Pons (tissue), 1 donor: ENCODE measurements at regions not wholly inside any gene's neighbourhood (a gene's known extent, or its start where the extent isn't known, plus 50 kb on each side); places are given as distances from the start of the nearest gene placed in this dataset.
A peak's percentile ranks its signal among the peaks of the same experiment; 100 is the strongest.

Source experiments
- DNase-seq: peaks from one replicate; pipeline ENCODE4 v3.0.0-alpha.2; 2016; ENCODE audit warnings: low spot score

DNA sequence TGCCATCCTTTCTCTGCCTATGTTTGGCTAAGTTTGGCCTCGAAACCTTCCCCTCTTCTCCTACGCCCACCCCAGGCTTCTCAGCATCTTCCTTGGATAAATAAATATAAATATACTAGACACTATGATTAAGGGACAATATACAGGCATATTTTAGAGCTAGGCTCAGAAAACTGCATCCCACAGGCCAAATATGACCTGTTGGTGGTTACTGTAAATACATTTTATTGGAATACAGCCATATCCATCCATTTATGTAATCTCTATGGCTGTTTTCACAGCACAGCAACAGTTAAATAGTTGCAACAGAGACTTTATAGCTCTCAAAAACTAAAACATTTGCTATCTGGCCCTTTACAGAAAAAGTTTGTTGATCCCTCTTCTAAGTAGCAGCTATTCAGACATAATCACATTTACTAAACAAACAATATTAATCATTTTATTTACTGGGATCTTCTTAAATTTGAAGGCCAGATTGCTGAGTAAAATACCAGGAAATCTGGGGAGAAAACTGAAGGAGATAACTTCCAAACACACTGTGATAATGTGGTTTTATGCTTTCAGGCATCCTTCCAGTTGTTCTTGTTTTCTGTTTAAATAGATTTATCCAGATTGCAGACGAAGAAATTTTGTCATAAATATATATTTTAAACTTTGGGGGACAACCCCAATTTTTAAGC is 269.7 kb upstream of the THRB start:
- DNase-seq = no peak

DNA sequence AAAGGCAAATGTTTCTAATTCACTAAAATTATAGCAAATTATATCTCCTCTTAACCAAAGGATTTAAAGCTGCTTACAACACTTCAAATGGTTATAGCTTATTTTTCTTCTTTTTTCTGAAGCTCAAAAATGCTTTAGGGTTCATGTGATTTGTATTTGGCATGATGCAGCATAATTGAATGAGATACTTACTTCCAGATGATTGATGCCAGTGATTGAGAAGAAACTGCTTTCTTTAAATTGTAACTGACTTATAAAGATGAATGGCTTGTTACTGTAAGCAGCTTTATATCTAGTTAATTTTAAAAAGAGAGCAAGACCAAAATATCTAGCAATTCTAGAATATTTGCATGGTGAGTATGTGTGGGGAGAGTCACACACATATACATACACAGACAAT is 270.7 kb upstream of the THRB start:
- no peak for DNase-seq

DNA sequence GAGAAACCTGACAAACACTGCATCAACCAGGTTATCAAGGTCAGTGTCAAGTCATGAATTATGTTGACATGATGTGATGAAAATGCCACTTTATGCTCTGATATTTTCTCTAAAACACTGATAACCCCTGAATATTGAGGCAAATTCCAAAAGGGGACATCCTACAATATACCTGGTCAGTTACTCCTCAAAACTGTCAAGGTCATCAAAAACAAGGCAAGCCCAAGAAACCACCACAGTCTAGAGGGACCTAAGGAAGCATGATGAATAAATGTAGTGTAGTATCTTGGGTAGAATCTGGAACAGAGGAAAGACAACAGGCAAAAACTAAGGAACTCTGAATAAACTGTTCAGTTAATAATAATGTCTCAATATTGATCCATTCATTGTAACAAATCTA is 275.3 kb upstream of the THRB start:
- DNase-seq = no peak

DNA sequence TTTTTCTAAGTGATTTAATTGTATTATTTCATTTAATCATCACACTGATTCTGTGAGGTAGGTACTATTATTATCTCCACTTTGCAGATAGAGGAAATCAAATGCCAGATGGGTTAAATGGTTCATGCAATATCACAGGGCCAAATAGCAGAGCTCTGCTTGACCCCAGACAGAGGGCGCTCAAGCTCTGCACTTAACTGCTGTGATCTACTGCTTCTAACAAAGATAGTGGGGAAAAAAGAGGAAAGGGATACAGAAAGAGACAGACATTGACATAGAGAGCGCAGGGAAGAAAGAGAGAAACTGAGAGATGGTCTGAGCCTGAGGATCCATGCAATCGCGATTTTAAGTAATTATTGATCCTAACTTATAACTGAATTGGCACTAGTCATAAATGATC is 279.1 kb upstream of the THRB start:
- peak; percentile 81 for DNase-seq

DNA sequence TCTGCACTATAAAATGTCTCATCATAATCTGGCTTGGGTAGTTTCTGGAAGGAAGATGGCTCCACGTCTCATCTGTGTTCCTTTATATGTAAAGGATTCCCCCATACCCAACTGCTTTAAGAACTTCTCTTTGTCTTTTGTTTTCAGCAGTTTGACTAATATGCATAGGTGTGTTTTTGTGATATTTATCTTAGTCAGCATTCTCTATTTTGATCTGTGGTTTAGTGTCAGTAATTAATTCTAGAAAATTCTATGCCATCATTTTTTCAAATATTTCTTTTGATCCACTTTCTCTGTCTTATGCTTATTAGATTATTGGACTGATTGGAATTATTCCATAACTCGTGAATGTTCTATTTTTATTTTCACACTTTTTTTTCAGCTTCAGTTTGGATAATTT is 286.3 kb upstream of the THRB start:
- no peak for DNase-seq

DNA sequence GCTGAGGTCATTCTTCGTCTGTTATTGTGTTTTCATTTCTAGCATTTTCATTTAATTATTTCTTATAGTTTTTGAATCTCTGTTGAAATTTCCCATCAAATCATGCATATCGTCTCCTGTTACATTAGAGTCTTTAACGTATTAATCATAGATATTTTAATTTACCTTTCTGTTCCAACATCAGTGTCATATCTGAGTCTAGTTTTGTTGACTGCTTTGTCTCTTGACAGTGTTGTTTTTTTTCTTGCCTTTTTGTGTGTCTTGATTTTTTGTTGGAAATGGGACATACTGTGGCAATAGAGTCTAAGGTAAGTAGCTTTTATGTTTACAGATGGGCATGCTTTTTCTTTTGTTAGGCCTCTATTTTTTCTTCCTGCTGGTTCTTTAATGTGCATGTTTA is 286.8 kb upstream of the THRB start:
- DNase-seq = no peak

DNA sequence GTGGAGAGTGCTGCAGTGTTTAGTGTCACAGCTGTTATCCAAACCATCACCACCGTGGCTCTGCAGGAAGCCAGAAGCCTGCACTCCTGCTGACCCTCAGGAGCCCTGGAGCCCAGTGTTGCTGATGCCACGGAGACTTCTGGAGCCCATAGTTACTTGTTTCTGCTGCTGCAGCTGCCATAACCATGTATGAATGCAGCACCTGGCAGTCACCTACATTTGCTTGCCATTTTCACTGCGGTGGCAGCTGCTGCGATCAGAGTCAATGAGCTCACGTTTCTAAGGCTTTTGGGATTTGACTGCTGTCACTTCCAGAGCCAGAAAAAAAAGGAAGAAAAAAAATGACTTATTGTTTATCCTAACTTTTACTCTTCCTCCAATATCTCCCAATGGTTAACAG is 299.2 kb upstream of the THRB start:
- no peak for DNase-seq

DNA sequence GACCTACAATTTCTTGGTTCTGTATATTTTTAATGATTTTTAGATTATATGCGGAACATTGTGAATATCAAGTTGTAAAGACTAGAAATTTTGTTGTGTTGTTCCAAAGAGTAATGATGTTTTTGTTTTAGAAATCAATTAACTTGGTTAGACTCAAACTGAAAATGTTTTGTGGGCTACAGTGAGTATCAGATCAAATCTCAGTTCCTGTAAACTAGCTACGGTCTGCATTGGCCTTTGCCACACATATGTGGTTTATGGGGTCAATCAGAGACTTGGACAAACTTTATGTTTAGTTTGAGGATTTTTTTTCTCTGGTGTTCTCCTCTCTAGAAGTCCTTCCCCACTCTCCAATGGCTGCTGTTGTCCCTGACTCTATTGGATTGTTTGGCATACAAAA is 308.0 kb upstream of the THRB start:
- no peak for DNase-seq

DNA sequence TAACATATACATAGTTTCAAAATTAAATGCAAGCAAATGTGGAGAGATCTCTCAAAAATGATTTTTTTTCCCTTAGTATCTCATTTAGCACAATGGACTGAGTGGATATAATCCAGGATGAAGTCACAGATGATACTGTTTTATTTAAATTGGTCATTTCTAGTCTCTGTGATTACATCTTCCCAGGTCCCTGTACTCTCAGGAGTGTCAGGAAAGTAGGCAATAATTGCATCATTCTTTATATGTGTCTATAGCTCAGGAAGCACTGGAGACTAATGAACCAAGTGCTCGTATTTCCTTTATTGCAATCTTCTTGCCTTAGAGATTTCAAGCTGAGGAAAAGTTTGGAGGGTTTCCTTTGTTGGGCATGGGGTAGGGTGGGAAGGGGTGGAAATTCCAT is 309.4 kb upstream of the THRB start:
- DNase-seq = no peak

DNA sequence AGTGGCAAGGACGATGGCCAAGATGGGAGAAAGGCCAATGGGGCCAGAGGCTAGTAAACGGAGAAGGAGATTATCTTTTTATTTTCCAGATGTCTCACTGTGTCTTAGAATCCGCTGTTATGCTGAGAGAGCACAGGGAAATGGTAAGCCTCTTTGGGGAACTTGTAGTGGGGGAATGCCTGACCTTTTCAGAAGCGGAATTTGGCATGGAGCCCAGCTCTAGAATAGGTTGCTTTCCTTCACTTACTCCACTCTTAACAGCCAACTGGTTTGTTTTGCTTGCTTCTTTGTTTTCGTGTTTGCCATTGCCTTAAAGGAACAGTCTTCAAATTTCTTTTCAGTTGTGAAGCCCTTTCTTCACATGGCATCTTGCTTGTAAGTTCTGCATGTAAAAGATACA is 316.2 kb upstream of the THRB start:
- peak; percentile 49 for DNase-seq

DNA sequence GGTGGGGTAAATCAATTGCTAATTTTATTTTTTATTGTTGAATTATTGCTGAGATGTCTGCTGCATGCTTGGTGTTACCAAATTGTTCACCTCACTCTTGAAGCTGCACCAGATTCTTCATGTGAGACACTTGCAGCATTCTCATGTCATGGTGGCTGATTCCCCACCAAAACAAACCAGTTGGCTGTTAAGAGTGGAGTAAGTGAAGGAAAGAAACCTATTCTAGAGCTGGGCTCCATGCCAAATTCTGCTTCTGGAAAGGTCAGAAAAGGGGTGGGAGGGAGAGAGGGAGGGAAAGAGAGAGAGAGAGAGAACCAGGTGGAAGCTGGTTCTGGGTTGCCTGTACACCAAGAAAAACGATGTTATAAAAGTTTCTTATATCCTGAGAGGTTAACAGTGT is 317.5 kb upstream of the THRB start:
- no peak for DNase-seq

DNA sequence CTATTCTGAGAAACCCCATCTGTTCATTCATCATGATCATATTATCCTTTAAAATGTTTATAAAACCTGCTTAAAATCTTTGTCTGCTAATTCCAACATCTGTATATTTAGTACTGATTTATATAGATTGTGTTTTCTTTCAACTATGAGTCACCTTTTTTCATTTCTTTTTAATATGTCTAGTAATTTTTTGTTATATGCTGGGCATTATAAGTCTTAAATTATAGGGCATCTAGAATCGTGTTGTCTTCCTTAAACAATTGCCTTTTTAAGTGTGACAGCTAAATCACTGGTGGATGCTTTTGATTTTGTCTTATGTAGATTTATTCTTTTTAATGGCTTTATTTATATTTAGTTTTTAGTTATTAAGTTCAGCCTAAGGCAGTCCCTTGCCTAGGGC is 323.4 kb upstream of the THRB start:
- no peak for DNase-seq

DNA sequence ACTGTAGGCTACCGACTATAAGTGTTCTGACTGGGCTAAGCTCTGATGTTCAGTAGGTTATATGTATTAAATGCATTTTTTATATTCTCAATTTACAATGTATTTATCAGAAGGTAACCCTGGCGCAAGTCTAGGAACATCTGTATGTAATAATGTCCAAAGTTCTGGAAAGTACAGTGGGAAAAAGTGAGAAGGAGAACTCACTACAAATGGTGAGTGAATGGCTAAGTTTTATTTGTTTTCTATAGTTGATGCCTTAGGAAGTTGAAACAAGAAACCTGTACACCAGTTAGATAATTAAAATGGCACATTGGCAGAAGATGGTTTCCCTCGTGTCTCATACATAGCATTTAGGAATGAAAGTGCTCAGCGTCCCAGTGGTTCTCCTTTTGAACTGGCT is 333.4 kb upstream of the THRB start:
- DNase-seq = no peak

DNA sequence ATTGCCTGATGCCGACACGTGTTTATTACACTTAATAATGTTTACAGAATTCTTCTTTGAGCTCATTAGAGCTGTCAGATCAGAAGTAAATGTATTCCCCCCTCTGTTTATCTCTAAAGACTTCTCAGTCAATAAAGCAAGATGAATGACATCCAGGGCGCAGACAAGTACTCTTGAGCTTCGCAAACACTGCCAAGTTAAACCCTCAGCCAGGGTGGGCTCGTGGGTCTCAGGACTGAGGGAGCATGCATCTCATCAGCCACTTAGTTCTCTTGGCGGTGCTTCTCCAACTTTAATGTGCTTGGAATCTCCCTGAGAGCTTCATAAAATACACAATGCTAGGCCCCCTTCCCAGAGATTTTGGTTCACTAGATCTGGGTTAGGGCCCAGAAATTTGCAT is 333.9 kb upstream of the THRB start:
- no peak for DNase-seq

DNA sequence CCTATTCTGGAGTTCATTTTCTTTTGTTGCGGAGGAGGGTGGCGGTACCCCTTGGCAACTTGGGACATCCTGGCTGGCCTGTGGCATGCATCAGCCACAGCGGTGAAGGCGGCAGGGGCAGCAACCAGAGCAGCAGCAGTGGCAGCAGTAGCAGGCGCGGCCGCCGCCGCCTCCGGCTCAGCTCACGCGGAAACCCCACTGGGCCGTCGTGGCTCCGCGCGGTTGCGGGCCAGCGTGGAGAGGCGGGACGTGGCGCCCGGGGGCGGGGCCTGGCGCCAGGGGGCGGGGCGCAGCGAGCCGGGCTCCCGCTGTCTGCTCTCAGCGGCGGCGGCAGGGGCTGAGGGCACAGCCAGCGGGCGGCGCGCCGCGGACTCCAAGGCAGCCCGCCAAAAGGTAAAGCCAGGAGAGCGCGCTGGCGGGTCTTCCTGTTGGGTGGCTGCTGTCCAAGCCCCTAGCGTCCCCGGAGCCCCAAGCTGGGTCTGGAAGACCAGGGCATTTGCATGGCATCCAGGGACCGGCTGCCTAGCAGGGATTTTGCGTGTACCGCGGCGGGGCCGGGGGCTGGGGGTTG is 334.4 kb upstream of the THRB start:
- DNase-seq = peak; percentile 9

DNA sequence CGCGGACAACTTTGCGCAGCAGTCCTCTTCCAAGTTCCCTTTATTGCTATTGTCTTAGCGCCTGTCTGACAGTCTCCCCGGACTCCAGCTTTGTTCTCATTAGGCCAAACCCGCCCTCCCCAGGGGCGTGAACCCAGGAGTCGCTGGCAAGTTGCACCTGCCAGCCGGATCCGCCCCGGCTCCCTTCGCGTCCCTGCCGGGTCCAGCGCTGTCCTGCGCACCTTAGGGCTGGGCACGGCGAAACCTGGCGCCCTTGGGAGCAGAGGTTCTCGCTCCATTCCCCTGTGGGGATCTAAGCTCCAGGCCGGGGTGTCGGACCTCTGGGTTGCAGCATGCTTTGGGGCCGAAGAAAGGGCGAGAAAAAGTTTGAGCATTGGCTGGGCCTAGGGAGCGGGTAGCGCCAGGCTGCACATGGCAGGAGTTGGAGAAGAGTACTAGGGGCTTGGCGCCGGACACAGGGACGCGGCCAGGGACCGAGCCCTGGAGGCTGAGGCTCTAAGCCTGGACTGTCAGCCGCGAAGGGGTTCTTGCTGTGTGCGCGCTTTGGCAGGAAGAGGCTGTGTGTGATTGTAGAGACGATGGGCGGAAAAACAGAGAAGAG is 335.1 kb upstream of the THRB start:
- no peak for DNase-seq

DNA sequence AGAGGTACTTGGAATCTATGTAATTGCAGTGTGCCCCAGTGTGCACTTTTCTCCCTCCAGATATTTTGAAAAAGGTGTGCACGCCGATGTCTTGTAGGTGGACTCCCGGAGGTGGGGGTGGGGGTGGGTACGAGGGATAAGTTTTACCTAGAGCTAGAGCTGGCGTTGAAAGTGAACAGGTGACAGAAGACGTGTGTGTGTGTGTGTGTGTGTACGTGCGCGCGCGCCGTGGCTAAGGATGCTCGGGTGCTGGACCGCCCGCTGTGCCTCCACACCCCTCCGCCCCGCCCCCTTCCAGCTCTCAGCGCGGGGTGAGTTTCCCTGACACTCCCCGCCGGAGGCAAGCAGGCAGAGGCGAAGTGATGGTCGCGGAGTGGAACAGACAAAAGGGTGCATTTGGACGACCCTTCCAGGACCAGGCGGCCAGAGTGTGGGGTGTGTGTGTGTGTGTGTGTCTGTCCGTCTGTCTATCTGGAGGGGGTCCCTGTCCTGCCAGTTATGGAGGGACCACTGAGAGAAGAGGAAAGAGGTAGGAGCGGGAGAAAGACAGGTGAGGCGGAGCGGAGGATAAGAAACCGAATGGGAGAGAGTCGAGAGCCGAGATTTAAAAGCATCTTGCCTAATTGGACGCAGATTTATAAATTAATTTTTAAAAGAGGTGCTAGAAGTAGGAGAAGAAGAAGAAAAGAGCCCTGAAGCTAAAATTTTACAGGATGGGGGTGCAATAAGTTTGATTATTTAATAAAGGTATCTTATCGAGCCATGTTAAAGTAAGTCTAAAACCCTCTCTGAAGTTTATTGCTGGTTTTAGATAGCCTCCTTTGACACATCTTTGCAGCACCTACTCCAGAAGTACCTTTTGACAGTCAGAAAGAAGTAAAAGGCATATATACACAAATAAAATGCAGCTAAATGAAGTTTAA is 335.8 kb upstream of the THRB start:
- DNase-seq = no peak

DNA sequence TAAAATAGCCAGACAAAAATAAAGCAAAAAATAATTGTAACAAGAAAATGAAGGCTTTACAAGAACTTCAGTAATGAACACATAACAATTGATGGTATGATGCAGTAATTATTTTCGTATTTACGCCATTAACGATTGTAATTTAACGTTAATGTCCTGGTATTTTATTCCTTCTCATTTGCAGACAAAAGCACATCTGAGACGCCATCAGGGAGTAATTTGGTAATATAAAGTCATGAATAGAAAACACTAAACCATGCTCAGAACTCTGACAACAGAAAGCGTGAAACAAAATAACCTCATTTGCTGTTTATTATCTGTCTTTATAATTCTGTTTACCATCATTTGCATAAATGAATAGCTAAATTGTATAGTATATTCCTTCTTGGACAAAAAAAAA is 336.6 kb upstream of the THRB start:
- no peak for DNase-seq

DNA sequence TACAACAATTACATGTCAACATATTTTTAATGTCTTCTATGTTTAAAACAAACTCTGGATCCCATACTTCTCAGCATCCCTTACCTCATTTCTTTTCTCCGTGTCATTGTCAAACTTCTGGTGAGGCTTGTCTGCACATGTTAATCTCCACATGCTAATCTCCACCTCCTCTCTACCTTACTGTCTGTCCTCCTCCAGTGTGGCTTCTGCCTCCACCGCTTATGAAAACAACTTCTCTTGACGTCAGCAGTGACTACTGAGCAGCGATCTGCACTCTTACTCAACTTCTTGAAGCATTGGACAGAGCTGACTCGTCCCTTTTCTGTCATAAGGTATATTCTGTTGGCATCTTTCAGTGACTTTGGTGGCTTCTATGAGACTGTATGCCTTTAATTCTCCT is 338.2 kb upstream of the THRB start:
- DNase-seq = no peak

DNA sequence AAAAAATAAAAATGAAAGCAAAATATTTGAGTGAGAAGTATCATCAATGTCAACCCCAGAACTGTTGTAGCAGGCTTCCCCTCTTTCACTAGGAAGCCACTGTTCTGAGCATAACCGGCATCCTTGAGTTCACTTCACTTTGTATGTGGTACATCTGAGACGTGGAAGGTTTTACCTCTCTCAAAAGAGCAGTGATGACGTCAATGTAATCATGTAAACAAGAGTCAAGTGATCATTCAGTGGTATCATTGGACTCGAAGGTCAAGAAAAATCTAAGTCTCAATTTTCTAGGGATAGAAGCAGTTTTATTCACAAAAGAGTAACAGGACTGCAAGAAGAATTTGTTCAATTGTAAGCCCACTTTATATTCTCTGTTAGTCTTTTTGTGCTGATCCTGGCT is 339.8 kb upstream of the THRB start:
- no peak for DNase-seq

DNA sequence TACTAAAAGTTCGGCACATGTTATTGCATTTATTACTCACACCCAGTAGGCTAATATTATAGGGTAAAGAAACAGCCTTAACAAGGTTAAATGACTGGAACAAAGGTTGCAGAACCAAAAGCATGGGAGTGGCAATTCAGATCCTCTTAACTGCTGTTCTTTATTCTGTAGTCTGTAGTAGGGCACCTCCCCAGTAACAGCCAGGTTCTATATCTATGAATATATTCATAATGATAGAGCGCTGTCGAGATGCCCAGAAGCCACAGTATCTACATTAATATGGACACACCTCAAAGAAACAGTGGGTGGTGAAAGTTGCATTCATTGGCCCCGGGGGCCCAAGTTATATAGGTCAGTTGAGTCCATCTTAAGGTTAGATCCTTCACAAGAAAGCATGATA is 340.9 kb upstream of the THRB start:
- no peak for DNase-seq

DNA sequence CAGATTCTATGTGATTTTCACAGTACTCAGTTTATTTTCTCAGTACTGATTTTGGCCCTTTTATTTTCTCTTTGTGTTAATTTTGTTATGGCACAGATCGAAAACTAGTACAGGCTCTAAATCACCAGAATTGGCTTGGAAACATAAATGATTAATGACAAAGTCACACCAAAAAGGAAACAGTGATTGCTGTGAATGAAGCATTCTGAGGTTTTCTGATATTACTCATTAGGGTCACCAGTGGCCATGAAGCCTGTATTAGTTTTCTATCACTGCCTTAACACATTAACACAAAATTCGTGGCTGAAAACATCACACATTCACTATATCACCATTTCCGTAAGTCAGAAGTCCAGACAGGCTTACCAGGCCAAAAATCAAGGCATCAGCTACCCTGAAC is 343.0 kb upstream of the THRB start:
- no peak for DNase-seq

DNA sequence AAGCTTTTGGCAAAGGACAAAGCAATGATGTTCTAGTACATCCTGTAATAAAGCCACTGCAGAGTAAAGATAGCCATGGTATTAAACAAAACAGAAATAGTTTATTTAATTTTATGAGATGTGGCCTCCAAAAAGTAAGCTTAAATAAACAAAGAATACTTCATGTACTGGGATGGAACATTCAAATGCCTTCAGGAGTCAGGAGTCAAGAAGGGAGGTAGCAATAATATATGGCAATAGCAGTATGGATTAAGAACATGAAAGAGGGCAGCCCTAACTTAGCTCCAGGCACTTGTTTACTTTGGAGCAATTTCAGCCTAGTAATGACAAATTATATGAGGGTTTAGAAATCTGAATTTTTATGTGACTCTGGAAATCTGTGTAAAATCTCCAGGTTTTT is 343.9 kb upstream of the THRB start:
- no peak for DNase-seq
